CD4-positive, alpha-beta T cell treated with Interleukin-15 for 4 hours (primary cell): ENCODE measurements at regions not wholly inside any gene's neighbourhood (a gene's known extent, or its start where the extent isn't known, plus 50 kb on each side); places are given as distances from the start of the nearest gene placed in this dataset.

Source experiments
- DNase-seq: peaks from one replicate; pipeline ENCODE4 v3.0.0-alpha.2; 2020; ENCODE audit warnings: low spot score

- DNase-seq = no peak
These were observed 1222.6 kb downstream of the EFNB2 start for GRCh38 chr13:105312906-105313305.

- DNase-seq = no peak
These were observed 1224.4 kb downstream of the EFNB2 start for GRCh38 chr13:105311094-105311493.

GRCh38 chr13:105307776-105308175 is 1227.7 kb downstream of the EFNB2 start:
- no peak for DNase-seq

GRCh38 chr13:105297839-105298238 is 1237.6 kb downstream of the EFNB2 start:
- no peak for DNase-seq

- DNase-seq = no peak
These were observed 1243.5 kb downstream of the EFNB2 start for GRCh38 chr13:105291987-105292386.

- DNase-seq = no peak
These were observed 1244.9 kb downstream of the EFNB2 start for GRCh38 chr13:105290596-105290995.

- DNase-seq = no peak
These were observed 1249.9 kb downstream of the EFNB2 start for GRCh38 chr13:105285526-105285925.

GRCh38 chr13:105282406-105283285 is 1252.8 kb downstream of the EFNB2 start:
- no peak for DNase-seq

- no peak for DNase-seq
These were observed 1256.5 kb downstream of the EFNB2 start for GRCh38 chr13:105278943-105279381.

GRCh38 chr13:105276571-105276970 is 1258.9 kb downstream of the EFNB2 start:
- no peak for DNase-seq

- no peak for DNase-seq
These were observed 1261.7 kb downstream of the EFNB2 start for GRCh38 chr13:105273665-105274222.

GRCh38 chr13:105272660-105273631 is 1262.5 kb downstream of the EFNB2 start:
- DNase-seq = no peak

- no peak for DNase-seq
These were observed 1268.8 kb downstream of the EFNB2 start for GRCh38 chr13:105266615-105267014.

- no peak for DNase-seq
These were observed 1272.9 kb downstream of the EFNB2 start for GRCh38 chr13:105262579-105262978.

GRCh38 chr13:105259426-105259825 is 1276.0 kb downstream of the EFNB2 start:
- no peak for DNase-seq

GRCh38 chr13:105255472-105255871 is 1280.0 kb downstream of the EFNB2 start:
- DNase-seq = no peak

- DNase-seq = no peak
These were observed 1284.2 kb downstream of the EFNB2 start for GRCh38 chr13:105251293-105251692.

GRCh38 chr13:105247830-105248229 is 1287.6 kb downstream of the EFNB2 start:
- no peak for DNase-seq

- no peak for DNase-seq
These were observed 1295.1 kb downstream of the EFNB2 start for GRCh38 chr13:105240371-105240770.

- DNase-seq = no peak
These were observed 1303.0 kb downstream of the EFNB2 start for GRCh38 chr13:105232439-105232838.

GRCh38 chr13:105232006-105232405 is 1303.5 kb downstream of the EFNB2 start:
- no peak for DNase-seq

GRCh38 chr13:105231579-105231978 is 1303.9 kb downstream of the EFNB2 start:
- DNase-seq = no peak
